Memory B cell (primary cell): ENCODE measurements at regions not wholly inside any gene's neighbourhood (a gene's known extent, or its start where the extent isn't known, plus 50 kb on each side); places are given as distances from the start of the nearest gene placed in this dataset.

Experiments used
- ATAC-seq: fragments of 150-1000 bp; cut with Tn5 transposase; 2 replicates; pipeline ENCODE4 v1.10.0; 2021; ENCODE audit warnings: low read depth, mild to moderate bottlenecking, moderate library complexity
- DNase-seq, 2 donors: peaks; one replicate each; pipeline ENCODE4 v3.0.0; 2022; ENCODE audit warnings: low spot score in 2 of 2
- H3K27ac Mint-ChIP-seq: one replicate; pipeline ENCODE4 v1.8.0; 2022; ENCODE audit warnings: mild to moderate bottlenecking, moderate library complexity, mixed read lengths
- H3K27me3 Mint-ChIP-seq: one replicate; pipeline ENCODE4 v1.8.0; 2022; ENCODE audit warnings: mixed read lengths
- H3K36me3 Mint-ChIP-seq: one replicate; pipeline ENCODE4 v1.8.0; 2022; ENCODE audit warnings: mild to moderate bottlenecking, mixed read lengths
- H3K4me1 Mint-ChIP-seq: one replicate; pipeline ENCODE4 v1.8.0; 2022; ENCODE audit warnings: mixed read lengths
- H3K4me3 Mint-ChIP-seq: one replicate; pipeline ENCODE4 v1.8.0; 2022; ENCODE audit warnings: mild to moderate bottlenecking, moderate library complexity, mixed read lengths
- H3K9me3 Mint-ChIP-seq: one replicate; pipeline ENCODE4 v1.8.0; 2022; ENCODE audit warnings: mixed read lengths

DNA sequence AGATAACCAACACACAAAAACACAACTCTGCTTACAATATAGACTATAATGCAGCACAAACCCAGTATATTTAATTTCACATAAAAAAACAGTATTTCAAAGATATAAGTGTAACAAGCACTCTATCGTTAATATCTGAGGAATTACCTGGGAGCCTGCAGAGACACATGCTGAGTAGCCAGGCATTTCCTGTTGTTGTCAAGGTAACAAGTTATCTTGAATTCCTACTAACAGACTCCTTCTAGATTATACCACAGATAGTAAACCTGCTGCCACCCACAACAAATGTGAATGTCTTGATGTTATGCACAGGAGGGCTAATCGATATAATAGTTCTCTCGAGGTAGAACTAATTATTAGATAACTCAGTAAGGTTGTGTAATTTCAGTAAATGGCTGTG lies 826.0 kb upstream of the PRR20A start:
- H3K4me3 Mint-ChIP-seq, result no peak overlapping the region
- no peak overlapping the region for H3K27ac Mint-ChIP-seq
- no peaks in the 10 kb centered on the region for H3K36me3 Mint-ChIP-seq

DNA sequence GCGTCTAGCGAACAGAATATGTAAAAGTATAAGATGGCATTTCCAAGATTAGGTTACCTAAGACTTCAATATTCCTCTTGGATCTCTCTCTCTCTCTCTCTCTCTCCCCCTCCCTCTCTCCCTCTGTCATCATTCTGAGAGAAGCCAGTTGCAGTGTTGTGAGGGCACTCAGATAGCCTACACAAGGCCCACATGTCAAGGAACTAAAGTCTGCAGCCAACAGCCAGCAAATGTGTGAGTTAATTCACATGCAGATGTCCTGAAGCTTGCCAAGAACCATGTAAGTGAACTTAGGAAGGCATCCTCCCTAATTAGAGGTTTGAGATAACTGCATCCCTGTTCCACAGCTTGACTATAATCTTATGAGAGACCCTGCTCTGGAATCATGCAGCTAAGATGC lies 822.9 kb upstream of the PRR20A start:
- DNase-seq (no peak), ATAC-seq (no peak)
- no peak overlapping the region for H3K4me3 Mint-ChIP-seq
- no peaks in the 10 kb centered on the region for H3K36me3 Mint-ChIP-seq
- H3K27ac Mint-ChIP-seq, result no peak overlapping the region
- H3K9me3 Mint-ChIP-seq, result peaks cover 3% of the 10 kb centered on the region
- H3K27me3 Mint-ChIP-seq, result no peaks in the 10 kb centered on the region
- no peaks in the 10 kb centered on the region for H3K4me1 Mint-ChIP-seq

More for the DNA sequence above, 826.0 kb upstream of the PRR20A start:
- H3K27me3 Mint-ChIP-seq, result no peaks in the 10 kb centered on the region
- no peaks in the 10 kb centered on the region for H3K4me1 Mint-ChIP-seq
- DNase-seq, result no peak
- peaks cover 3% of the 10 kb centered on the region for H3K9me3 Mint-ChIP-seq
- no peak for ATAC-seq

- DNase-seq (no peak), ATAC-seq (no peak)
- Mint-ChIP-seq H3K36me3 (no peaks in the 10 kb centered on the region), H3K4me1 (no peaks in the 10 kb centered on the region), H3K27me3 (no peaks in the 10 kb centered on the region), H3K4me3 (no peak overlapping the region), H3K27ac (no peak overlapping the region), H3K9me3 (peaks cover 8% of the 10 kb centered on the region)
These were observed 808.0 kb upstream of the PRR20A start for GRCh38 chr13:56332671-56333070.

GRCh38 chr13:56335775-56336174 lies 804.9 kb upstream of the PRR20A start:
- no peak overlapping the region for H3K27ac Mint-ChIP-seq

GRCh38 chr13:56338421-56338820 lies 802.3 kb upstream of the PRR20A start:
- Mint-ChIP-seq H3K4me3 (no peak overlapping the region), H3K36me3 (no peaks in the 10 kb centered on the region)

More at GRCh38 chr13:56335775-56336174, 804.9 kb upstream of the PRR20A start:
- H3K27me3 Mint-ChIP-seq, result no peaks in the 10 kb centered on the region
- H3K36me3 Mint-ChIP-seq, result no peaks in the 10 kb centered on the region
- ATAC-seq (no peak), DNase-seq (no peak)
- H3K4me3 Mint-ChIP-seq, result no peak overlapping the region
- H3K4me1 Mint-ChIP-seq, result no peaks in the 10 kb centered on the region
- peaks cover 7% of the 10 kb centered on the region for H3K9me3 Mint-ChIP-seq

GRCh38 chr13:56347014-56347413 lies 793.7 kb upstream of the PRR20A start:
- ATAC-seq (no peak), DNase-seq (no peak)
- H3K27ac Mint-ChIP-seq, result no peak overlapping the region
- no peaks in the 10 kb centered on the region for H3K4me1 Mint-ChIP-seq
- H3K4me3 Mint-ChIP-seq, result no peak overlapping the region
- H3K36me3 Mint-ChIP-seq, result no peaks in the 10 kb centered on the region
- H3K27me3 Mint-ChIP-seq, result no peaks in the 10 kb centered on the region
- peaks cover 5% of the 10 kb centered on the region for H3K9me3 Mint-ChIP-seq

More at GRCh38 chr13:56338421-56338820, 802.3 kb upstream of the PRR20A start:
- Mint-ChIP-seq H3K4me1 (no peaks in the 10 kb centered on the region), H3K27ac (no peak overlapping the region), H3K9me3 (peaks cover 11% of the 10 kb centered on the region), H3K27me3 (no peaks in the 10 kb centered on the region)
- DNase-seq, result no peak
- no peak for ATAC-seq

DNA sequence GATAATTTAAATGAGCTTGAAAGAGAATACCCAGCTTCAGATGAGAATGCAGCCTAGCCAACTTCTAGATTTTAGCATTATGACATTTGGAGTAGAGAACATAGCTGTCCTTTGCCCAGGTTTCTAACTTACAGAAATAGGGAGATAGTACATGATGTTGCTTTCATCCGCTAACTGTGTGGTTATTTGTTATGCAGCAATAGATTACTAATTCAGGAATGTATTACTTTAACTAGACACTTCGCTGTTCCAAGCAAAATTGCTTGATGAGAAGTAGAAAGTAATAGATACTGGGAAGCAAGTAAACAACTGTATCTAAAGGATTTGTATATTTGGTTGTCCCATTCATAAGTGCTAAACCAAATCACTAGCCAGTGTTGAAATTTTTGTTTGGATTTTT lies 790.9 kb upstream of the PRR20A start:
- ATAC-seq (no peak), DNase-seq (no peak)
- Mint-ChIP-seq H3K27me3 (no peaks in the 10 kb centered on the region), H3K27ac (no peak overlapping the region), H3K36me3 (no peaks in the 10 kb centered on the region), H3K9me3 (peaks cover 2% of the 10 kb centered on the region), H3K4me1 (no peaks in the 10 kb centered on the region), H3K4me3 (no peak overlapping the region)

DNA sequence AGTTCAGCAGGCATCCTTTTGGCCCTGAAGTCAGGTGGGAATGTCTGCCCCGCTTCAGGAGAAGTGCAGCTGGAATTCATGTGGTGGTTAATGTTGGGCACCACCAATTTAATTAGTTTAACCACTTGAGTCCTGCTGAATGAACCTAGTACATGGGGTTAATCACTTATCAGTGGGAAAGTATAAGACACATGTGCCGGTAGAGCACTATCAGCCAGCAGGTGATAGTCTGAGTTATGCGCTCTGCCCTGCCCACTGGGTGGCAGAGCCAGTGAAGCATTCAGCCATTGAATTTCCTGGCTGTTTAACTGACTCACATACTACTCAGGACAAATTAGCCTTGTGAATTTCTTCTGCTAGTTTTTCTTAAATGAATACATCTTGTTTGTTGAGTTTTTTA lies 789.7 kb upstream of the PRR20A start:
- no peaks in the 10 kb centered on the region for H3K4me1 Mint-ChIP-seq
- ATAC-seq, result no peak
- peaks cover 2% of the 10 kb centered on the region for H3K9me3 Mint-ChIP-seq
- DNase-seq, result no peak
- H3K27ac Mint-ChIP-seq, result no peak overlapping the region
- H3K4me3 Mint-ChIP-seq, result no peak overlapping the region
- no peaks in the 10 kb centered on the region for H3K36me3 Mint-ChIP-seq
- H3K27me3 Mint-ChIP-seq, result no peaks in the 10 kb centered on the region

DNA sequence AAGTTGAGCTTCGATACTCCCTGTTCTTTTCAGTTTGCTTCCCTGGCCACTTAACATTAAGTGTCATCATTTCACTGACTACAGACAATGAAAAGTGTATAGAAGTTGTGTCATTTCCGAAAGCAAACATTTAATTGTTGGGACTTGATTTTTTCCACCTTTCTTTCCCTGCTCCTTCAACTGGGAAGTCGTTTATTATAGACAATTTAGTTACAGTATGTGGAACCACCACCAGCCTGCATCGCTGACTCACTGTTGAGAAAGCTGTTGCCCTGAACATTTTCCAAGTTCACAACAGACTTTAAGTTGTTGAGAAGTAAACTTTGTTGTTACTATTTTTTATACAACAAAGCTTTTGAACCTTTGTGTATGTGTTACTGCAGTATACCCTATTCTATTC lies 788.4 kb upstream of the PRR20A start:
- Mint-ChIP-seq H3K4me1 (no peaks in the 10 kb centered on the region), H3K27ac (no peak overlapping the region), H3K27me3 (no peaks in the 10 kb centered on the region), H3K9me3 (no peaks in the 10 kb centered on the region), H3K36me3 (no peaks in the 10 kb centered on the region), H3K4me3 (no peak overlapping the region)
- ATAC-seq, result no peak
- DNase-seq, result no peak

DNA sequence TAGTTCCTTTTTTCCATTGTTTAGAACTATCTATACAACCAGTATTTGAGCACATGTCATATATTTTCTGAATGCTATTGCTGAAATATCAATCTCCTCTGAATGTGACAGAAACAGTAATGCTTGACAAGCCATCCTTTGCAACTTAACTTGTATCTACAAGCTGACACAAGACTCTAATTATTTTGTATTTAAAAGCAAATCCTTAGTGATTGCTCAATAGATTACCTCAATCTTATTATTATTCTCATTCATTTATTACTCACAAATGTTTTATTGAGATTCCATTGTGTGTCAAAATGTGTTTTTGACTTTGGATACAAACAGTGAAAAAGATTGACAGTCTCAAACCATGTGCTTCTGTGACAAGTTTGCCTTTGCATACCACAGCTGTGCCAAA lies 787.8 kb upstream of the PRR20A start:
- H3K4me3 Mint-ChIP-seq, result no peak overlapping the region
- ATAC-seq, result no peak
- H3K36me3 Mint-ChIP-seq, result no peaks in the 10 kb centered on the region
- no peaks in the 10 kb centered on the region for H3K4me1 Mint-ChIP-seq
- H3K27ac Mint-ChIP-seq, result no peak overlapping the region
- no peaks in the 10 kb centered on the region for H3K27me3 Mint-ChIP-seq
- no peak for DNase-seq
- no peaks in the 10 kb centered on the region for H3K9me3 Mint-ChIP-seq

DNA sequence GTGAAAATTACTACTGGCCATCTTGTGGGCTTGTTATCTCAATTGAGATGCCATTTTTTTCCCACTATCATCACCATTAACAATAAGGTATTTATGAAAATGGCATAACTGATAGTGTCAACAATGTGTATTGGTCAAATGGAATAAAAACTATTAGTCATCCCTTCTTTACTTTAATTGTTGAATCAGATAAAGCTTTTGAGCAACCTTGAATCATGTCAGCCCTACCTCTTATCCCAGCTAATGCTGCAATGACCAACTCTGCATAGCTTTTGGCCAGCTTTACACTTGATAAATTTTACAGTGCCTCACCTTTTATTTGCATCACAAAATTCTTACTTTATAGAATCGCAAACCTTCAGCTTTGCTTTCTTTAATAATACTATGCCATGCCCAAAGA lies 784.0 kb upstream of the PRR20A start:
- no peak for ATAC-seq
- DNase-seq, result no peak
- Mint-ChIP-seq H3K4me3 (no peak overlapping the region), H3K9me3 (peaks cover 3% of the 10 kb centered on the region), H3K27me3 (no peaks in the 10 kb centered on the region), H3K27ac (no peak overlapping the region), H3K4me1 (no peaks in the 10 kb centered on the region), H3K36me3 (no peaks in the 10 kb centered on the region)

- H3K36me3 Mint-ChIP-seq, result no peaks in the 10 kb centered on the region
- no peaks in the 10 kb centered on the region for H3K4me1 Mint-ChIP-seq
- no peak overlapping the region for H3K27ac Mint-ChIP-seq
- no peak for ATAC-seq
- H3K27me3 Mint-ChIP-seq, result no peaks in the 10 kb centered on the region
- no peak overlapping the region for H3K4me3 Mint-ChIP-seq
- peaks cover 11% of the 10 kb centered on the region for H3K9me3 Mint-ChIP-seq
- no peak for DNase-seq
These were observed 762.2 kb upstream of the PRR20A start for GRCh38 chr13:56378566-56378965.

- no peaks in the 10 kb centered on the region for H3K4me1 Mint-ChIP-seq
- H3K27ac Mint-ChIP-seq, result no peak overlapping the region
- H3K9me3 Mint-ChIP-seq, result peaks cover 5% of the 10 kb centered on the region
- H3K4me3 Mint-ChIP-seq, result no peak overlapping the region
- no peaks in the 10 kb centered on the region for H3K27me3 Mint-ChIP-seq
- ATAC-seq, result no peak
- no peaks in the 10 kb centered on the region for H3K36me3 Mint-ChIP-seq
- no peak for DNase-seq
These were observed 747.2 kb upstream of the PRR20A start for GRCh38 chr13:56393549-56393948.

DNA sequence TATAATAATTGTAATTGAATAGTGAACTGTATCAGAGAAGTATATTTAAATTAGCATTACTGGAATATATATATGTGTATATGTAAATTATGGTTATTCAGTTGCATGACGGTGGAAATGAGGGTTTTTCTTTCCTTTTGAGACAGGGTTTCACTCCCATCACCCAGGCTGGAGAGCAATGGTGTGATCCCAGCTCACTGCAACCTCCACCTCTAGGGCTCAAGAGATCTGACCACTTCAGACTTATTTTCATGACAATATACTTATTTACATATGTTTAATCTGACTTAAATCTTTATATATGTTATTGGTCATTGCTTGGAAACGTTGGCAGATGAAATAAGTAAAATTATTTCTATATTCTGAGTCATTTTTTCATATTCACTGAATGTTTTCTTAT lies 744.4 kb upstream of the PRR20A start:
- Mint-ChIP-seq H3K27me3 (no peaks in the 10 kb centered on the region), H3K4me1 (no peaks in the 10 kb centered on the region), H3K9me3 (peaks cover 3% of the 10 kb centered on the region), H3K4me3 (no peak overlapping the region), H3K36me3 (no peaks in the 10 kb centered on the region), H3K27ac (no peak overlapping the region)
- DNase-seq (no peak), ATAC-seq (no peak)

GRCh38 chr13:56400774-56401173 lies 739.9 kb upstream of the PRR20A start:
- Mint-ChIP-seq H3K36me3 (no peaks in the 10 kb centered on the region), H3K27me3 (no peaks in the 10 kb centered on the region), H3K4me3 (no peak overlapping the region), H3K27ac (no peak overlapping the region), H3K9me3 (peaks cover 10% of the 10 kb centered on the region), H3K4me1 (no peaks in the 10 kb centered on the region)
- DNase-seq (no peak), ATAC-seq (no peak)

DNA sequence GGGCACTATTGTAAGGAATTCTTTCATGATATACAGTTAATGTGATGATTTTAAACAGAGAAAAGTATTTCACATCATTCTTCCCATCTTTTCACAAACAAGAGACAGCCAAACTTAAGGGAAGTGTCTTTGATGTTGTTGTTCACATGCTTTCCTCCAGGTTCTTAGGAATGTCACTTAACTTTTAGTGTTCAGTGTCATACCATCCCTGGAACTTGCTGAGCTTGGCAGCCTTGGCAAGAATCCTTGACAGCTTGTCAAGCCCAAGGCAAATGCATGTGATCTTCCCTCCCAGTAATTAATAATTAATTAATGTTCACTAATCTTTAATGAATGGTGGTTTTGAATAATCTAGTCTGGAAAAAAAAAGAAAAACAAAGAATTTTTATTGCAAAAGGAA lies 727.9 kb upstream of the PRR20A start:
- Mint-ChIP-seq H3K27me3 (no peaks in the 10 kb centered on the region), H3K4me3 (no peak overlapping the region), H3K36me3 (no peaks in the 10 kb centered on the region), H3K4me1 (no peaks in the 10 kb centered on the region), H3K27ac (no peak overlapping the region), H3K9me3 (peaks cover 7% of the 10 kb centered on the region)
- DNase-seq (no peak), ATAC-seq (no peak)
